NB4 (cell line): ENCODE measurements at regions not wholly inside any gene's neighbourhood (a gene's known extent, or its start where the extent isn't known, plus 50 kb on each side); places are given as distances from the start of the nearest gene placed in this dataset.

Experiments
- DNase-seq: peaks from one replicate; pipeline ENCODE4 v3.0.0; 2010; ENCODE audit warnings: low read depth
- H3K4me3 ChIP-seq: one replicate; pipeline ENCODE4 v1.5.1; 2011; ENCODE audit warnings: mild to moderate bottlenecking, low read depth, low read length, moderate library complexity
- MYC ChIP-seq: IDR thresholded peaks from 2 replicates; pipeline ENCODE4 v1.6.1; 2011; ENCODE audit warnings: low read depth, low read length
- POLR2A ChIP-seq: IDR thresholded peaks from 2 replicates; pipeline ENCODE4 v1.6.1; 2011; ENCODE audit warnings: mild to moderate bottlenecking; ENCODE audit not compliant: insufficient read length; ENCODE audit errors: extremely low read depth
- TF ChIP-seq, protein P1 (sequence below): IDR thresholded peaks from one replicate; pipeline ENCODE4 v1.5.1; 2012; ENCODE audit warnings: low read depth, low read length
- TF ChIP-seq, protein P2 (sequence below): IDR thresholded peaks from 2 replicates; pipeline ENCODE4 v1.6.1; 2011; ENCODE audit warnings: low read depth, low read length

DNA sequence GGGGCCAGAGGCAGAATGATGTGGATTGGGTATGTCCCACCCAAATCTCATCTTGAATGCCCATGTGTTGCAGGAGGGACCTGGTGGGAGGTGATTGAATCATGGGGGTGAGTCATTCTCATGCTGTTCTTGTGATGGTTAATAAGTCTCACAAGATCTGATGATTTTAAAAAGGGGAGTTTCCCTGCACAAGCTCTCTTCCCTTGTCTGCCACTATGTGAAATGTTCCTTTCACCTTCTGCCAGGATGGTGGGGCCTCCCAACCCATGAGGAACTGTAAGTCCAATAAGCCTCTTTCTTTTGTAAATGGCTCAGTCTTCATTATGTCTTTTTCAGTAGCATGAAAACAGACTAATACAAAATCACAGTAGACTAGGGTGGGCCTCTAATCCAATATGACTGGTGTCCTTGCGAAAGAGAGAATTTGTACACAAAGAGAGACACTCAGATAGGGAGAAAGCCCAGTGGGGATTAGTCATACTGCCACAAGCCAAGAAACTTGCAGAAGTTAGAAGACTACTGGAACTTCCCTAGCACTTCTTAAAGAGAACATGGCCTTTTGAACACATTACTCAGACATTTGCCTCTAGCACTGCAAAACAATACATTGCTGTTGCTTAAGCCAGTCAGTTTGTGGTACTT is 68.4 kb downstream of the ANXA1 start:
- DNase-seq: peak; percentile 68
- no peak overlapping the region for H3K4me3 ChIP-seq
- no peak for TF ChIP-seq MYC
- TF ChIP-seq, protein P1, sequence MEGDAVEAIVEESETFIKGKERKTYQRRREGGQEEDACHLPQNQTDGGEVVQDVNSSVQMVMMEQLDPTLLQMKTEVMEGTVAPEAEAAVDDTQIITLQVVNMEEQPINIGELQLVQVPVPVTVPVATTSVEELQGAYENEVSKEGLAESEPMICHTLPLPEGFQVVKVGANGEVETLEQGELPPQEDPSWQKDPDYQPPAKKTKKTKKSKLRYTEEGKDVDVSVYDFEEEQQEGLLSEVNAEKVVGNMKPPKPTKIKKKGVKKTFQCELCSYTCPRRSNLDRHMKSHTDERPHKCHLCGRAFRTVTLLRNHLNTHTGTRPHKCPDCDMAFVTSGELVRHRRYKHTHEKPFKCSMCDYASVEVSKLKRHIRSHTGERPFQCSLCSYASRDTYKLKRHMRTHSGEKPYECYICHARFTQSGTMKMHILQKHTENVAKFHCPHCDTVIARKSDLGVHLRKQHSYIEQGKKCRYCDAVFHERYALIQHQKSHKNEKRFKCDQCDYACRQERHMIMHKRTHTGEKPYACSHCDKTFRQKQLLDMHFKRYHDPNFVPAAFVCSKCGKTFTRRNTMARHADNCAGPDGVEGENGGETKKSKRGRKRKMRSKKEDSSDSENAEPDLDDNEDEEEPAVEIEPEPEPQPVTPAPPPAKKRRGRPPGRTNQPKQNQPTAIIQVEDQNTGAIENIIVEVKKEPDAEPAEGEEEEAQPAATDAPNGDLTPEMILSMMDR: no peak
- TF ChIP-seq, protein P2, sequence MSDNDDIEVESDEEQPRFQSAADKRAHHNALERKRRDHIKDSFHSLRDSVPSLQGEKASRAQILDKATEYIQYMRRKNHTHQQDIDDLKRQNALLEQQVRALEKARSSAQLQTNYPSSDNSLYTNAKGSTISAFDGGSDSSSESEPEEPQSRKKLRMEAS: no peak
- TF ChIP-seq POLR2A: no peak

DNA sequence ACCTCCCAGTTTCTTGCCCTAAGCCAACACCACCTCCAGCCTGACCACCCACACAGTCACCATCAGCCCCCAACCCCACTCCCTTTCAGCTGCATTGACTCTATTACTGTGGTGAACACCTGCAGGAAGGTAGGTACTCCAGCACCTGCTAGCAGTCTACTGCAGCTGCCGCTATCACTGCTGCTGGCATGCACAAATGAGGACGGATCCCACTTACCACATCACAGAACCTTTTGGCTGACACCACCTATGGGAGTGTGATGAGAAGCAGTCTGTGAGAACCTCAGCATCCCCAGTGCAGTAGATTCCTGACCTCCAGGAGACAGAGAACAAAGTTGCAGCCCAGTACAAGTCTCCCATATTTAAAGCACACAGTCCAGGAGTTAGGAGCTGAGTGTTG is 71.9 kb downstream of the ANXA1 start:
- TF ChIP-seq MYC (no peak), POLR2A (no peak)
- TF ChIP-seq, protein P2: no peak
- TF ChIP-seq, protein P1: no peak
- no peak overlapping the region for H3K4me3 ChIP-seq
- no peak for DNase-seq

DNA sequence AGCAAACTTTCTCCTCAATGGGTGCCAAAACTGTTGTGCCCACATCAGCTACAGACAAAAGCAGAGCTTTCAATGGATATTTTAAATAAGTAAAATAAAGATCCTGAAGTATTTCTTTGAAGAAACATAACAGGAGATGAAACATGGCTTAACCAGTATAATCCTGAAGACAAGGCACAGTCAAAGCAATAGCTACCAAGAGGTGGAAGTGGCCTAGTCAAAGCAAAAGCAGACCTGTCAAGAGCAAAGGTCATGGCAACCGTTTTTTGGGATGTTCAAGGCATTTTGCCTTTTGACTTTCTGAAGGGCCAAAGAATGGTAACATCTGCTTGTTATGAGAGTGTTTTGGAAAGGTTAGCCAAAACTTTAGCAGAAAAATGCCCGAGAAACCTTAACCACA is 77.9 kb downstream of the ANXA1 start:
- DNase-seq: no peak
- no peak overlapping the region for H3K4me3 ChIP-seq
- TF ChIP-seq POLR2A (no peak), MYC (no peak)
- TF ChIP-seq, protein P2: no peak
- TF ChIP-seq, protein P1: no peak

DNA sequence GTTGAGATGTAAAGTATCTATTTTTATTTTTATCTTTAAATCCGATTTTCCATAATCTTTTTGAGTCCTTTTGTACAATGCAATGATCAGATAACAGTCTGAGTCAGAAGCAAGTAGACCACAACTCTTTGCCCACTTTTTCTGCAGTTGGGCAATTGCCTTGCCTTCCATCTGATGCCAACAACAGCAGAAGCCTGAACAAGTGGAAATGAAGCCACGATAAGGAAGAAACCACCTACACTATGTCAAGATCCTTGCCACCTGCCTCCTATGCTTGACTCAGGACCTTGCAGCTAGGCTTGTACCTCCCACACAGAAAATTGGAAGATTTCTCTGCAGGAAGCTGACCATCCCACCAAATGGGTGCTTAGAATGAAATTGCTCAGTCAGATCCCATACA is 78.6 kb downstream of the ANXA1 start:
- no peak overlapping the region for H3K4me3 ChIP-seq
- DNase-seq: peak; percentile 46

DNA sequence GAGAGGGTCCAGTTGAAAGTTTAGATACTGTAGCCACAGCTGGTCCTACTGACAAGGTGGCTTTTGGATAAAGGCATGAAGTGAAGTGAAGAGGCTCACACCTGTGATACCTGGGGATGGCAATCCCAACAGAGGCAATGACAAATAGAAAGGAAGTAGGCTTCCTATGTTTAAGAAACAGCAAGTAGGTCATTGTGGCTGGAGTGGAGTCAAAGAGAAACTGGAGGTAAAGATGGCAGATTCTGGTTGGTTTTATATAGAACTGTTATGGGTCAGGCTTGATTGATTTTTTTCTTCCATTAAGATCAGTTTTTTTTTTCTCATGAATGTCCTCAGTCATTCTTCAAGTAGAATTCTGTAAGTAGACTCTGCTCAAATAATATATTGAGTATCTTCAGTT is 79.5 kb downstream of the ANXA1 start:
- TF ChIP-seq, protein P2: no peak
- TF ChIP-seq MYC (no peak), POLR2A (no peak)
- TF ChIP-seq, protein P1: no peak
- no peak for DNase-seq

More for the DNA sequence above, 78.6 kb downstream of the ANXA1 start:
- TF ChIP-seq, protein P1: no peak
- TF ChIP-seq MYC: no peak
- no peak for TF ChIP-seq POLR2A
- TF ChIP-seq, protein P2: no peak

More for the DNA sequence above, 79.5 kb downstream of the ANXA1 start:
- no peak overlapping the region for H3K4me3 ChIP-seq
